Keratinocyte (primary cell): ENCODE measurements at regions not wholly inside any gene's neighbourhood (a gene's known extent, or its start where the extent isn't known, plus 50 kb on each side); places are given as distances from the start of the nearest gene placed in this dataset.

Experiments used
- DNase-seq: peaks from one replicate; pipeline ENCODE4 v3.0.0-alpha.2; 2011; ENCODE audit warnings: low read depth, missing footprints, low spot score
- FAIRE-seq: peaks from 2 replicates; lab custom pipeline; 2011; peaks lifted over from hg19 to GRCh38; lab: Jason Lieb, UNC
- H2AFZ ChIP-seq: 2 replicates; pipeline ENCODE4 v1.6.0; 2012; ENCODE audit warnings: low read length, control low read depth, inconsistent platforms; ENCODE audit not compliant: control insufficient read depth
- H3K27ac ChIP-seq: 2 replicates; pipeline ENCODE4 v1.5.1; 2011; ENCODE audit warnings: low read length; ENCODE audit not compliant: control insufficient read depth, insufficient read depth
- H3K27me3 ChIP-seq: 3 replicates; pipeline ENCODE4 v1.6.0; 2011; ENCODE audit warnings: low read length; ENCODE audit not compliant: control insufficient read depth, insufficient read depth; ENCODE audit errors: extremely low read depth
- H3K36me3 ChIP-seq, 2 experiments: 2 replicates in 1 of 2; 3 replicates in 1 of 2; pipeline ENCODE4 v1.5.1; 2011; ENCODE audit warnings: low read length in 2 of 2, mild to moderate bottlenecking in 1 of 2; ENCODE audit not compliant: control insufficient read depth in 2 of 2, insufficient read depth in 2 of 2; ENCODE audit errors: extremely low read depth in 1 of 2
- H3K4me1 ChIP-seq: 3 replicates; pipeline ENCODE4 v1.5.1; 2011; ENCODE audit warnings: low read length; ENCODE audit not compliant: control insufficient read depth, insufficient read depth; ENCODE audit errors: extremely low read depth
- H3K4me2 ChIP-seq: 3 replicates; pipeline ENCODE4 v1.6.0; 2011; ENCODE audit warnings: low read depth, low read length; ENCODE audit not compliant: control insufficient read depth, insufficient read depth; ENCODE audit errors: extremely low read depth
- H3K4me3 ChIP-seq, 3 experiments: fragments of 200-600 bp in 1 of 3; sonication (generic) in 1 of 3; 2 replicates in 2 of 3; 3 replicates in 1 of 3; pipeline ENCODE4 v1.5.1; 2011 to 2016; ENCODE audit warnings: low read length in 3 of 3, mild to moderate bottlenecking in 3 of 3, control low read depth in 2 of 3, inconsistent platforms in 1 of 3, low read depth in 1 of 3, mixed read lengths in 1 of 3, mixed run types in 1 of 3, moderate library complexity in 1 of 3; ENCODE audit not compliant: control insufficient read depth in 2 of 3, insufficient read depth in 2 of 3; ENCODE audit errors: extremely low read depth in 1 of 3
- H3K79me2 ChIP-seq: 2 replicates; pipeline ENCODE4 v1.6.0; 2012; ENCODE audit warnings: low read length; ENCODE audit not compliant: control insufficient read depth, insufficient read depth
- H3K9ac ChIP-seq: 3 replicates; pipeline ENCODE4 v1.6.0; 2011; ENCODE audit warnings: low read length; ENCODE audit not compliant: control insufficient read depth, insufficient read depth; ENCODE audit errors: extremely low read depth
- H3K9me1 ChIP-seq: 3 replicates; pipeline ENCODE4 v1.6.0; 2011; ENCODE audit warnings: low read length; ENCODE audit not compliant: control insufficient read depth, insufficient read depth; ENCODE audit errors: extremely low read depth
- H3K9me3 ChIP-seq: 2 replicates; pipeline ENCODE4 v1.5.1; 2012; ENCODE audit warnings: low read depth, low read length; ENCODE audit not compliant: control insufficient read depth
- H4K20me1 ChIP-seq: 3 replicates; pipeline ENCODE4 v1.6.0; 2011; ENCODE audit warnings: low read length; ENCODE audit not compliant: control insufficient read depth, insufficient read depth; ENCODE audit errors: extremely low read depth
- EZH2 ChIP-seq: IDR thresholded peaks from one replicate; pipeline ENCODE4 v1.6.1; 2012; ENCODE audit warnings: inconsistent platforms, mild to moderate bottlenecking, low read length, moderate library complexity
- dilution Hi-C: fragments of 300-500 bp; cut with MboI; formaldehyde crosslinking; loops from one replicate; pipeline ENCODE4 v1.7.0; 2020; ENCODE audit warnings: low sequenced_read_pairs; ENCODE audit not compliant: extremely low pct_ligation_motif_present
- TF ChIP-seq, protein P1 (sequence below), 3 experiments: IDR thresholded peaks in 1 of 3; conservative IDR thresholded peaks in 1 of 3; optimal IDR thresholded peaks in 1 of 3; 2 replicates in 2 of 3; 3 replicates in 1 of 3; pipeline versions ENCODE3 to v1.5.1; 2011; ENCODE audit warnings: low read length in 3 of 3, mild to moderate bottlenecking in 3 of 3, moderate library complexity in 2 of 3, control low read depth in 1 of 3, inconsistent platforms in 1 of 3; ENCODE audit not compliant: insufficient read depth in 2 of 3; ENCODE audit errors: extremely low read depth in 1 of 3

DNA sequence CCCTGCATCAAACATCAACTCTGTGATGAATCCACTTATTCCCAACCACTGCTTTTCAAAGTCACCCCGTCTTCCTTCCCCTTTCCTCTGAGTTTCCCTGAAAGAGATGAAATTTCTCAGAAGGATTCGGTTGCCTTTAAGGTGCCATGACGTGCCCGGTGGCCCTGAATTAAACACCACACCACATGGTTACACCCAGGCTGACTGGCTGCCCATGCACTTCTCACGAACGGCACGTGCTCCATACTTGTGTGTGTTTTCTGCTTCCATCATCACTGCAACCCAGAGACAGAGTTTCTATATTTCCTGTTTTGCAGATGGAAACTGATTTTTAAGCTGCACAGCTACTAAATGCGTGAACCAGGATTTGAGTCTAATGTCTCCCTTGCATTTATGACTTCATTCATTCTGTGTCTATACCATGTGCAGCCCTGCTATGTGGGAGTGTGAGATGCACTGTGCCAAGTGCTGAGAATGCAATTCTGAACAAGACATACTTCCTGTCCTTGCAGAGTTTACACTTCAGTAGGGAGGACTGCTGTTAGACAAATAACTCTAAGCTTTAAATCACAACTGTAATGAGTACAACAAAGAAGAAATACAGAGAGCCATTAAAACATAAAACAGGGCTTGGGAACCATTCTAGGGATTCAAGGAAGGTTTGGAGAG lies 162.9 kb downstream of the NXNL2 start:
- Histone ChIP-seq H2AFZ (no peak overlapping the region), H3K9ac (no peak overlapping the region), H3K4me1 (peaks cover 1% of the 10 kb centered on the region), H3K9me1 (no peaks in the 10 kb centered on the region), H3K36me3 (no peaks in the 10 kb centered on the region), H3K4me3 (no peak overlapping the region), H3K9me3 (no peaks in the 10 kb centered on the region), H3K4me2 (no peak overlapping the region), H3K27ac (no peak overlapping the region), H3K27me3 (no peaks in the 10 kb centered on the region), H3K79me2 (no peaks in the 10 kb centered on the region), H4K20me1 (no peaks in the 10 kb centered on the region)
- no peak for TF ChIP-seq EZH2
- TF ChIP-seq, protein P1, sequence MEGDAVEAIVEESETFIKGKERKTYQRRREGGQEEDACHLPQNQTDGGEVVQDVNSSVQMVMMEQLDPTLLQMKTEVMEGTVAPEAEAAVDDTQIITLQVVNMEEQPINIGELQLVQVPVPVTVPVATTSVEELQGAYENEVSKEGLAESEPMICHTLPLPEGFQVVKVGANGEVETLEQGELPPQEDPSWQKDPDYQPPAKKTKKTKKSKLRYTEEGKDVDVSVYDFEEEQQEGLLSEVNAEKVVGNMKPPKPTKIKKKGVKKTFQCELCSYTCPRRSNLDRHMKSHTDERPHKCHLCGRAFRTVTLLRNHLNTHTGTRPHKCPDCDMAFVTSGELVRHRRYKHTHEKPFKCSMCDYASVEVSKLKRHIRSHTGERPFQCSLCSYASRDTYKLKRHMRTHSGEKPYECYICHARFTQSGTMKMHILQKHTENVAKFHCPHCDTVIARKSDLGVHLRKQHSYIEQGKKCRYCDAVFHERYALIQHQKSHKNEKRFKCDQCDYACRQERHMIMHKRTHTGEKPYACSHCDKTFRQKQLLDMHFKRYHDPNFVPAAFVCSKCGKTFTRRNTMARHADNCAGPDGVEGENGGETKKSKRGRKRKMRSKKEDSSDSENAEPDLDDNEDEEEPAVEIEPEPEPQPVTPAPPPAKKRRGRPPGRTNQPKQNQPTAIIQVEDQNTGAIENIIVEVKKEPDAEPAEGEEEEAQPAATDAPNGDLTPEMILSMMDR (optimal IDR thresholded peaks at IDR 0.05 in 1 of 3, IDR thresholded peaks at IDR 0.05 in 1 of 3, conservative IDR thresholded peaks at IDR 0.05 in 1 of 3; ENCODE audit: extremely low read depth in 1 of 3, insufficient read depth in 2 of 3, low read length in 3 of 3): no peak
- dilution Hi-C loops: no loop called here
- DNase-seq: no peak
- no peak for FAIRE-seq

DNA sequence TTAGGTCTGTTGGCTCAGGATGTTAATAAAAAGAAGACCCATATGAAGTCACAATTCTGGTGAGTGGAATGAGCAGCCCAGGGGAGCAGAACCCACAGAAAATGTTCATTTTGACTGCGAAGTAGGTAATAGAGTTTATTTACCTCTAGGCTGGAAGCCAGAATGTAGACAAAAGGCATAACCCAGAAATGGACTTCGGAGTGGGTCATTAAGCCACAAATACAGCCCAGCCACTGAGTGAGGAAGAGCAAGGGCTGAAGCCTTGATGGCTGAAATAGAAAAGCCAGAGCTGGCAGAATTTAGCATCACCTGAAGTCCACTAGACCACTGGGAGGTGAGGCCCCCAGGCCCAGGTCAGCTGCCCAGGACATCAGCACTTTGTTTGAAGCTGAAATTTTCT lies 168.0 kb downstream of the NXNL2 start:
- Histone ChIP-seq H3K9me3 (no peaks in the 10 kb centered on the region), H3K36me3 (no peaks in the 10 kb centered on the region), H3K27me3 (no peaks in the 10 kb centered on the region), H3K4me3 (no peak overlapping the region), H4K20me1 (no peaks in the 10 kb centered on the region), H3K4me1 (no peaks in the 10 kb centered on the region), H2AFZ (no peak overlapping the region), H3K79me2 (no peaks in the 10 kb centered on the region), H3K9ac (no peak overlapping the region), H3K4me2 (no peak overlapping the region), H3K27ac (no peak overlapping the region), H3K9me1 (no peaks in the 10 kb centered on the region)
- dilution Hi-C loops: no loop called here
- TF ChIP-seq EZH2: no peak
- TF ChIP-seq, protein P1 (optimal IDR thresholded peaks at IDR 0.05 in 1 of 3, IDR thresholded peaks at IDR 0.05 in 1 of 3, conservative IDR thresholded peaks at IDR 0.05 in 1 of 3; ENCODE audit: extremely low read depth in 1 of 3, insufficient read depth in 2 of 3, low read length in 3 of 3): no peak
- no peak for FAIRE-seq
- DNase-seq: no peak
